HG02885 (cell line): ENCODE measurements at regions not wholly inside any gene's neighbourhood (a gene's known extent, or its start where the extent isn't known, plus 50 kb on each side); places are given as distances from the start of the nearest gene placed in this dataset.
"Not testable (repeated sequence)": the region's sequence is repeated elsewhere in the genome, so short reads cannot be mapped to it uniquely, and the experiment has no call there.

Source experiments
- ATAC-seq: cut with Tn5 transposase; IDR thresholded peaks from one replicate; pipeline ENCODE4 v1.9.1; 2021; ENCODE audit warnings: mild to moderate bottlenecking; ENCODE audit not compliant: unreplicated experiment, poor library complexity

GRCh38 chr2:220601674-220602073, 970.4 kb downstream of the EPHA4 start:
- no peak for ATAC-seq

- ATAC-seq, result not testable (repeated sequence)
These were observed 959.1 kb downstream of the EPHA4 start for GRCh38 chr2:220613004-220613403.

GRCh38 chr2:220614064-220614463, 958.0 kb downstream of the EPHA4 start:
- ATAC-seq, result no peak

GRCh38 chr2:220619525-220620220, 952.4 kb downstream of the EPHA4 start:
- ATAC-seq, result no peak

GRCh38 chr2:220626603-220627002, 945.5 kb downstream of the EPHA4 start:
- ATAC-seq, result no peak

- ATAC-seq, result no peak
These were observed 943.9 kb downstream of the EPHA4 start for GRCh38 chr2:220628252-220628651.

GRCh38 chr2:220641137-220641536, 931.0 kb downstream of the EPHA4 start:
- ATAC-seq, result no peak

GRCh38 chr2:220646424-220646823, 925.7 kb downstream of the EPHA4 start:
- peak; percentile 80 for ATAC-seq

- ATAC-seq, result no peak
These were observed 923.5 kb downstream of the EPHA4 start for GRCh38 chr2:220648628-220649027.

- ATAC-seq, result no peak
These were observed 918.3 kb downstream of the EPHA4 start for GRCh38 chr2:220653776-220654175.

GRCh38 chr2:220654322-220654721, 917.8 kb downstream of the EPHA4 start:
- ATAC-seq, result no peak

- no peak for ATAC-seq
These were observed 911.6 kb downstream of the EPHA4 start for GRCh38 chr2:220660277-220661145.

GRCh38 chr2:220662431-220662830, 909.7 kb downstream of the EPHA4 start:
- ATAC-seq, result no peak

- ATAC-seq, result no peak
These were observed 909.0 kb downstream of the EPHA4 start for GRCh38 chr2:220663065-220663464.

GRCh38 chr2:220664272-220665107, 907.6 kb downstream of the EPHA4 start:
- ATAC-seq, result no peak

- no peak for ATAC-seq
These were observed 907.0 kb downstream of the EPHA4 start for GRCh38 chr2:220665108-220665471.

- no peak for ATAC-seq
These were observed 902.8 kb downstream of the EPHA4 start for GRCh38 chr2:220669324-220669723.

GRCh38 chr2:220670511-220670910, 901.6 kb downstream of the EPHA4 start:
- no peak for ATAC-seq

- no peak for ATAC-seq
These were observed 898.8 kb downstream of the EPHA4 start for GRCh38 chr2:220673151-220673874.

GRCh38 chr2:220674033-220674432, 898.1 kb downstream of the EPHA4 start:
- peak; percentile 76 for ATAC-seq
